ENCODE measurements at regions not wholly inside any gene's neighbourhood (a gene's known extent, or its start where the extent isn't known, plus 50 kb on each side); places are given as distances from the start of the nearest gene placed in this dataset.

DNA sequence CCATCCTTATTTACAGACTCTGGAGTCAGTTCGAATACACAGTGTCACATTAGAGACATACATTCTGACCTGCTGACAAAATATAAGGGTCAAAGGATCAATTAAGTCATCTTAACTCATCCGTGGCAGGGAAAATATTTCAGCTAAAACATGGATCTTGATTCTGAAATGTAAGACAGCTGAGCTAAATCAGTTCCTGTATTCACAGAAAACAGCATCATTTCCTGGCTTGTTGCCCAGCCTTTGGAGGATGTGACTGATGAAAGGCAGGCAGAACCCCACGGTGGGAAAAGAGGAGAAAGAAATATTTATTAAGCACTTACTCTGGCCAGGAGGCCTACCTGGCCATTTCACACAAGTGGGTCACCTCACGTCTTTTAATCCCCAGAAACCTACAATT lies 101.9 kb downstream of the GAS2L3 start:
- Histone ChIP-seq H4K91ac (ENCODE audit: low read length) (no peak overlapping the region), H3K27ac (ENCODE audit: low read length, poor library complexity, severe bottlenecking) (peak overlapping the region; percentile 46), H3K4me2 (ENCODE audit: low read length, poor library complexity, severe bottlenecking) (no peak overlapping the region), H3K9ac (ENCODE audit: low read length) (no peak overlapping the region), H3K18ac (ENCODE audit: low read depth in 1 of 2, low read length in 2 of 2) (no peak overlapping the region), H3K14ac (ENCODE audit: low read length in 2 of 2) (no peak overlapping the region), H3K36me3 (ENCODE audit: control insufficient read depth in 1 of 2, insufficient read depth in 2 of 2, low read depth in 1 of 2, low read length in 2 of 2) (no peaks in the 10 kb centered on the region), H3K9me3 (ENCODE audit: control insufficient read depth, low read length) (no peaks in the 10 kb centered on the region), H3K4me3 (ENCODE audit: insufficient read depth in 1 of 2, low read depth in 1 of 2, low read length in 2 of 2) (no peak overlapping the region), H3K4ac (ENCODE audit: low read depth in 1 of 2, low read length in 2 of 2) (no peak overlapping the region), H2BK120ac (ENCODE audit: low read depth, low read length) (no peak overlapping the region), H2BK5ac (ENCODE audit: low read depth, low read length, poor library complexity, severe bottlenecking) (no peak overlapping the region), H3K27me3 (ENCODE audit: control insufficient read depth in 1 of 2, insufficient read depth in 1 of 2, low read length in 2 of 2) (peaks cover 5 to 38% of the 10 kb centered on the region in 2 experiments), H2BK15ac (ENCODE audit: low read depth, poor library complexity, severe bottlenecking) (no peak overlapping the region), H4K8ac (ENCODE audit: low read length) (no peak overlapping the region), H3K79me1 (replicated peaks; ENCODE audit: low read length, poor library complexity, severe bottlenecking) (no peaks in the 10 kb centered on the region), H2AFZ (ENCODE audit: low read depth, low read length) (no peak overlapping the region), H2AK5ac (ENCODE audit: low read length, severe bottlenecking) (no peak overlapping the region), H2BK12ac (ENCODE audit: low read length in 2 of 2) (no peak overlapping the region), H3K23ac (ENCODE audit: low read length in 2 of 2) (no peak overlapping the region), H3K4me1 (ENCODE audit: control insufficient read depth, insufficient read depth, low read depth, low read length) (peaks cover 9% of the 10 kb centered on the region)
- DNase-seq, result peak; percentile 64
- WGBS, result 62% methylated on average over 2 of the region's 4 CpGs

DNA sequence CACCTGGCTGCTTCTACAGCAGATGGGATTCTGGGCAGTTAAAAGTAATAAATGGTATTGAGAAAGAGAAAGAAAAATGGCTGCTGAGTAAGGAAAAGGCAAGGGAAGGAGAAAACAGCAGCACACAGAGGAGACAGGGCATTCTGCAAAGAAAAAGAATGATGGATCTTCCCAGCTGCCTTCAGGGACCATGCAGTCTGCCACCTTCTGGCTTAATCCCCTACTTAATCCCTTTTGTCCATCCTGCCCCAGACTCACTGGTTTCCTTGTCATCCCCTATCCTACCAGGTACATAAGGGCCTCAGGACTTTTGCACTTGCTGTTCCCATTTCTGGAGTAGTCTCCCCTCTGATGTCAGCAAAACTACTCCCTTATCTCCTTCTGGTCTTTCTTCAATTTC lies 107.6 kb downstream of the GAS2L3 start:
- no peak overlapping the region for H3K14ac ChIP-seq (ENCODE audit: low read length in 2 of 2)
- H3K4ac ChIP-seq (ENCODE audit: low read depth in 1 of 2, low read length in 2 of 2), result no peak overlapping the region
- no peak overlapping the region for H2BK120ac ChIP-seq (ENCODE audit: low read depth, low read length)
- H3K23ac ChIP-seq (ENCODE audit: low read length in 2 of 2), result no peak overlapping the region
- H3K4me3 ChIP-seq (ENCODE audit: insufficient read depth in 1 of 2, low read depth in 1 of 2, low read length in 2 of 2), result no peak overlapping the region
- H4K91ac ChIP-seq (ENCODE audit: low read length), result no peak overlapping the region
- no peak overlapping the region for H3K9ac ChIP-seq (ENCODE audit: low read length)
- H2AK5ac ChIP-seq (ENCODE audit: low read length, severe bottlenecking), result no peak overlapping the region
- no peak overlapping the region for H3K18ac ChIP-seq (ENCODE audit: low read depth in 1 of 2, low read length in 2 of 2)
- no peak for DNase-seq
- no peak overlapping the region for H2BK12ac ChIP-seq (ENCODE audit: low read length in 2 of 2)
- H2BK5ac ChIP-seq (ENCODE audit: low read depth, low read length, poor library complexity, severe bottlenecking), result no peak overlapping the region
- H3K9me3 ChIP-seq (ENCODE audit: control insufficient read depth, low read length), result peaks cover 6% of the 10 kb centered on the region
- no peak overlapping the region for H2BK15ac ChIP-seq (ENCODE audit: low read depth, poor library complexity, severe bottlenecking)
- no peak overlapping the region for H4K8ac ChIP-seq (ENCODE audit: low read length)
- no peaks in the 10 kb centered on the region for H3K36me3 ChIP-seq (ENCODE audit: control insufficient read depth in 1 of 2, insufficient read depth in 2 of 2, low read depth in 1 of 2, low read length in 2 of 2)
- H3K27me3 ChIP-seq (ENCODE audit: control insufficient read depth in 1 of 2, insufficient read depth in 1 of 2, low read length in 2 of 2), result peaks cover 0 to 9% of the 10 kb centered on the region in 2 experiments
- no peak overlapping the region for H3K4me2 ChIP-seq (ENCODE audit: low read length, poor library complexity, severe bottlenecking)
- H3K27ac ChIP-seq (ENCODE audit: low read length, poor library complexity, severe bottlenecking), result no peak overlapping the region
- no peaks in the 10 kb centered on the region for H3K79me1 ChIP-seq (replicated peaks; ENCODE audit: low read length, poor library complexity, severe bottlenecking)
- no peaks in the 10 kb centered on the region for H3K4me1 ChIP-seq (ENCODE audit: control insufficient read depth, insufficient read depth, low read depth, low read length)
- H2AFZ ChIP-seq (ENCODE audit: low read depth, low read length), result no peak overlapping the region

GRCh38 chr12:100682178-100682577 lies 108.7 kb downstream of the GAS2L3 start:
- WGBS, result 80% methylated on average over 2 of the region's 2 CpGs
- no peak overlapping the region for H2BK5ac ChIP-seq (ENCODE audit: low read depth, low read length, poor library complexity, severe bottlenecking)
- H3K27ac ChIP-seq (ENCODE audit: low read length, poor library complexity, severe bottlenecking), result no peak overlapping the region
- no peak overlapping the region for H2BK120ac ChIP-seq (ENCODE audit: low read depth, low read length)
- no peaks in the 10 kb centered on the region for H3K79me1 ChIP-seq (replicated peaks; ENCODE audit: low read length, poor library complexity, severe bottlenecking)
- H3K36me3 ChIP-seq (ENCODE audit: control insufficient read depth in 1 of 2, insufficient read depth in 2 of 2, low read depth in 1 of 2, low read length in 2 of 2), result no peaks in the 10 kb centered on the region
- no peak overlapping the region for H3K4ac ChIP-seq (ENCODE audit: low read depth in 1 of 2, low read length in 2 of 2)
- no peak overlapping the region for H4K91ac ChIP-seq (ENCODE audit: low read length)
- no peak overlapping the region for H2BK15ac ChIP-seq (ENCODE audit: low read depth, poor library complexity, severe bottlenecking)
- no peak overlapping the region for H3K18ac ChIP-seq (ENCODE audit: low read depth in 1 of 2, low read length in 2 of 2)
- H3K14ac ChIP-seq (ENCODE audit: low read length in 2 of 2), result no peak overlapping the region
- H3K4me2 ChIP-seq (ENCODE audit: low read length, poor library complexity, severe bottlenecking), result no peak overlapping the region
- H4K8ac ChIP-seq (ENCODE audit: low read length), result no peak overlapping the region
- H3K4me3 ChIP-seq (ENCODE audit: insufficient read depth in 1 of 2, low read depth in 1 of 2, low read length in 2 of 2), result no peak overlapping the region
- H2BK12ac ChIP-seq (ENCODE audit: low read length in 2 of 2), result no peak overlapping the region
- no peaks in the 10 kb centered on the region for H3K4me1 ChIP-seq (ENCODE audit: control insufficient read depth, insufficient read depth, low read depth, low read length)
- no peak overlapping the region for H3K9ac ChIP-seq (ENCODE audit: low read length)
- H3K9me3 ChIP-seq (ENCODE audit: control insufficient read depth, low read length), result peaks cover 6% of the 10 kb centered on the region
- no peak overlapping the region for H2AFZ ChIP-seq (ENCODE audit: low read depth, low read length)
- DNase-seq, result no peak
- peaks cover 0 to 9% of the 10 kb centered on the region in 2 experiments for H3K27me3 ChIP-seq (ENCODE audit: control insufficient read depth in 1 of 2, insufficient read depth in 1 of 2, low read length in 2 of 2)
- H3K23ac ChIP-seq (ENCODE audit: low read length in 2 of 2), result no peak overlapping the region
- H2AK5ac ChIP-seq (ENCODE audit: low read length, severe bottlenecking), result no peak overlapping the region

- H3K27me3 ChIP-seq (ENCODE audit: control insufficient read depth in 1 of 2, insufficient read depth in 1 of 2, low read length in 2 of 2), result no peaks in the 10 kb centered on the region
- H3K4me3 ChIP-seq (ENCODE audit: insufficient read depth in 1 of 2, low read depth in 1 of 2, low read length in 2 of 2), result no peak overlapping the region
- H3K79me1 ChIP-seq (replicated peaks; ENCODE audit: low read length, poor library complexity, severe bottlenecking), result no peaks in the 10 kb centered on the region
- no peak overlapping the region for H3K23ac ChIP-seq (ENCODE audit: low read length in 2 of 2)
- H3K9me3 ChIP-seq (ENCODE audit: control insufficient read depth, low read length), result peaks cover 6% of the 10 kb centered on the region
- H2BK5ac ChIP-seq (ENCODE audit: low read depth, low read length, poor library complexity, severe bottlenecking), result no peak overlapping the region
- no peak overlapping the region for H2AFZ ChIP-seq (ENCODE audit: low read depth, low read length)
- H3K4ac ChIP-seq (ENCODE audit: low read depth in 1 of 2, low read length in 2 of 2), result no peak overlapping the region
- no peak overlapping the region for H2BK120ac ChIP-seq (ENCODE audit: low read depth, low read length)
- no peak overlapping the region for H4K91ac ChIP-seq (ENCODE audit: low read length)
- H2BK12ac ChIP-seq (ENCODE audit: low read length in 2 of 2), result no peak overlapping the region
- H3K14ac ChIP-seq (ENCODE audit: low read length in 2 of 2), result no peak overlapping the region
- no peaks in the 10 kb centered on the region for H3K4me1 ChIP-seq (ENCODE audit: control insufficient read depth, insufficient read depth, low read depth, low read length)
- H3K36me3 ChIP-seq (ENCODE audit: control insufficient read depth in 1 of 2, insufficient read depth in 2 of 2, low read depth in 1 of 2, low read length in 2 of 2), result no peaks in the 10 kb centered on the region
- H3K27ac ChIP-seq (ENCODE audit: low read length, poor library complexity, severe bottlenecking), result no peak overlapping the region
- WGBS, result 95% methylated on average over 1 of the region's 1 CpG
- H3K4me2 ChIP-seq (ENCODE audit: low read length, poor library complexity, severe bottlenecking), result no peak overlapping the region
- H2AK5ac ChIP-seq (ENCODE audit: low read length, severe bottlenecking), result no peak overlapping the region
- H4K8ac ChIP-seq (ENCODE audit: low read length), result no peak overlapping the region
- no peak overlapping the region for H3K9ac ChIP-seq (ENCODE audit: low read length)
- H3K18ac ChIP-seq (ENCODE audit: low read depth in 1 of 2, low read length in 2 of 2), result no peak overlapping the region
- no peak overlapping the region for H2BK15ac ChIP-seq (ENCODE audit: low read depth, poor library complexity, severe bottlenecking)
- no peak for DNase-seq
These were observed 106.9 kb upstream of the ANO4 start for GRCh38 chr12:100687686-100688085.
